Transverse colon (tissue), 3 donors: ENCODE measurements at regions not wholly inside any gene's neighbourhood (a gene's known extent, or its start where the extent isn't known, plus 50 kb on each side); places are given as distances from the start of the nearest gene placed in this dataset.

ENCODE experiments used
- CTCF ChIP-seq, 5 experiments: fragments of 200-600 bp in 3 of 5; fragments of 450-650 bp in 2 of 5; sonication (generic) in 3 of 5; IDR thresholded peaks; 1 replicate in 2 of 5; 2 replicates in 3 of 5; pipeline ENCODE4 v1.5.1; 2016 to 2017; ENCODE audit warnings: antibody characterized with exemption in 5 of 5, inconsistent platforms in 3 of 5, mild to moderate bottlenecking in 2 of 5, moderate library complexity in 1 of 5
- POLR2A ChIP-seq: fragments of 450-650 bp; IDR thresholded peaks from one replicate; pipeline ENCODE4 v1.6.1; 2016; ENCODE audit warnings: antibody characterized with exemption, mild to moderate bottlenecking, moderate library complexity

GRCh38 chr4:184962125-184962638 lies 56.1 kb upstream of the HELT start:
- no peak for TF ChIP-seq CTCF (IDR thresholded peaks at IDR 0.05)
- TF ChIP-seq POLR2A: no peak
